OCI-LY3 (cell line): ENCODE measurements at regions not wholly inside any gene's neighbourhood (a gene's known extent, or its start where the extent isn't known, plus 50 kb on each side); places are given as distances from the start of the nearest gene placed in this dataset.

Source experiments
- EZH2phosphoT487 ChIP-seq: fragments of 200-600 bp; shearing (Covaris generic); IDR thresholded peaks from 2 replicates; pipeline ENCODE4 v1.6.1; 2018; ENCODE audit warnings: antibody characterized with exemption, mixed run types, low read depth
- TF ChIP-seq, protein P1 (sequence below): fragments of 200-600, 300-600 bp; sonication (generic); IDR thresholded peaks from 2 replicates; pipeline ENCODE4 v1.5.1; 2014; ENCODE audit warnings: antibody characterized with exemption, low read length, low read depth

DNA sequence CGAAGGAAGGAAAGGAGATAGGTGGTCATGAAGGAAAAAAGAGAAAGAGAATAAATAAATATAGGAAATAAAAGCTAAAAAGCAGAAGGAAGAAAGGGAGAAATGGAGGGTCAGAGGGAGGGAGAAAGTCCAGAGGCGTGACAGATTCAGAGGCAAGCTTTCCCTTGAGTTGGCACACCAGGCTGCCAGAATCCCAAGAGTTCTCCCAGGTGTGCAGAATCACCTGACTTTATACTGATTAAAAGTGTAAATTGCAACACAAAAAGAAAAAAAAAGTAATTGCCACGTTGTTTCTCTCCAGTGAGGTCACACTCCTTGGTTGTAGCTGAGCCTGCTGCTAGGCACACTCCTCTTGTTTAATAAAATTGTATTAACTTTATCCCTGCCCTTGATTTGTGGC, 669.9 kb upstream of the PKN2 start:
- TF ChIP-seq, protein P1, sequence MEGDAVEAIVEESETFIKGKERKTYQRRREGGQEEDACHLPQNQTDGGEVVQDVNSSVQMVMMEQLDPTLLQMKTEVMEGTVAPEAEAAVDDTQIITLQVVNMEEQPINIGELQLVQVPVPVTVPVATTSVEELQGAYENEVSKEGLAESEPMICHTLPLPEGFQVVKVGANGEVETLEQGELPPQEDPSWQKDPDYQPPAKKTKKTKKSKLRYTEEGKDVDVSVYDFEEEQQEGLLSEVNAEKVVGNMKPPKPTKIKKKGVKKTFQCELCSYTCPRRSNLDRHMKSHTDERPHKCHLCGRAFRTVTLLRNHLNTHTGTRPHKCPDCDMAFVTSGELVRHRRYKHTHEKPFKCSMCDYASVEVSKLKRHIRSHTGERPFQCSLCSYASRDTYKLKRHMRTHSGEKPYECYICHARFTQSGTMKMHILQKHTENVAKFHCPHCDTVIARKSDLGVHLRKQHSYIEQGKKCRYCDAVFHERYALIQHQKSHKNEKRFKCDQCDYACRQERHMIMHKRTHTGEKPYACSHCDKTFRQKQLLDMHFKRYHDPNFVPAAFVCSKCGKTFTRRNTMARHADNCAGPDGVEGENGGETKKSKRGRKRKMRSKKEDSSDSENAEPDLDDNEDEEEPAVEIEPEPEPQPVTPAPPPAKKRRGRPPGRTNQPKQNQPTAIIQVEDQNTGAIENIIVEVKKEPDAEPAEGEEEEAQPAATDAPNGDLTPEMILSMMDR: no peak
- TF ChIP-seq EZH2phosphoT487: no peak
